Neural cell (in vitro differentiated cells): ENCODE measurements at regions not wholly inside any gene's neighbourhood (a gene's known extent, or its start where the extent isn't known, plus 50 kb on each side); places are given as distances from the start of the nearest gene placed in this dataset.

Experiments
- H2AFZ ChIP-seq: fragments of 200-600, 300-800 bp; sonication (generic), shearing (Covaris generic); 2 replicates; pipeline ENCODE4 v1.6.0; 2014; ENCODE audit warnings: low read depth, mild to moderate bottlenecking, antibody characterized with exemption, low read length, moderate library complexity
- H3F3A ChIP-seq: fragments of 200-600 bp; shearing (Covaris generic); 2 replicates; pipeline ENCODE4 v1.6.1; 2016; ENCODE audit warnings: mild to moderate bottlenecking, moderate library complexity, mixed read lengths, antibody characterized with exemption, low read length; ENCODE audit not compliant: insufficient read depth, poor library complexity, severe bottlenecking
- H3K27ac ChIP-seq: fragments of 200-600, 300-800 bp; sonication (generic), shearing (Covaris generic); 2 replicates; pipeline ENCODE4 v1.5.1; 2014; ENCODE audit warnings: mild to moderate bottlenecking, low read length, moderate library complexity
- H3K27me3 ChIP-seq: fragments of 300-800, 200-600 bp; sonication (generic), shearing (Covaris generic); 2 replicates; pipeline ENCODE4 v1.6.0; 2014; ENCODE audit warnings: mild to moderate bottlenecking, low read depth, low read length, moderate library complexity; ENCODE audit not compliant: insufficient read depth
- H3K36me3 ChIP-seq: fragments of 300-800, 200-600 bp; sonication (generic), shearing (Covaris generic); 2 replicates; pipeline ENCODE4 v1.5.1; 2014; ENCODE audit warnings: mild to moderate bottlenecking, antibody characterized with exemption, low read length, moderate library complexity; ENCODE audit not compliant: insufficient read depth
- H3K4me2 ChIP-seq: fragments of 300-800, 200-600 bp; sonication (generic), shearing (Covaris generic); 2 replicates; pipeline ENCODE4 v1.6.0; 2014; ENCODE audit warnings: mild to moderate bottlenecking, low read length
- H3K4me3 ChIP-seq: fragments of 300-800, 200-600 bp; sonication (generic), shearing (Covaris generic); 2 replicates; pipeline ENCODE4 v1.5.1; 2014; ENCODE audit warnings: mild to moderate bottlenecking, low read length, moderate library complexity
- H3K79me2 ChIP-seq: fragments of 200-600 bp; shearing (Covaris generic); replicated peaks from 2 replicates; pipeline ENCODE4 v1.6.0; 2014; ENCODE audit warnings: mild to moderate bottlenecking, low read length, moderate library complexity; ENCODE audit not compliant: insufficient read depth
- H3K9ac ChIP-seq: fragments of 300-800, 200-600 bp; sonication (generic), shearing (Covaris generic); 2 replicates; pipeline ENCODE4 v1.6.1; 2016; ENCODE audit warnings: mild to moderate bottlenecking, low read length, mixed read lengths
- H3K9me2 ChIP-seq: fragments of 200-600 bp; shearing (Covaris generic); 2 replicates; pipeline ENCODE4 v1.6.1; 2016; ENCODE audit warnings: mild to moderate bottlenecking, low read length, mixed read lengths; ENCODE audit not compliant: insufficient read depth
- H3K9me3 ChIP-seq: fragments of 200-600, 300-800 bp; sonication (generic), shearing (Covaris generic); 2 replicates; pipeline ENCODE4 v1.6.1; 2016; ENCODE audit warnings: mild to moderate bottlenecking, mixed run types, low read length, moderate library complexity, mixed read lengths
- H4K20me1 ChIP-seq: fragments of 200-600 bp; shearing (Covaris generic); 2 replicates; pipeline ENCODE4 v1.6.1; 2016; ENCODE audit warnings: mild to moderate bottlenecking, mixed run types; ENCODE audit not compliant: insufficient read depth
- EP300 ChIP-seq: fragments of 450-650 bp; conservative IDR thresholded peaks from 2 replicates; pipeline ENCODE4 v1.6.1; 2014; ENCODE audit warnings: antibody characterized with exemption, mild to moderate bottlenecking, moderate library complexity; ENCODE audit not compliant: poor library complexity, severe bottlenecking
- EZH2 ChIP-seq: fragments of 200-600, 300-800 bp; shearing (Covaris generic), sonication (generic); IDR thresholded peaks from 2 replicates; pipeline ENCODE4 v1.6.1; 2014; ENCODE audit warnings: antibody characterized with exemption, low read length, borderline replicate concordance, mild to moderate bottlenecking; ENCODE audit not compliant: insufficient read depth, poor library complexity, severe bottlenecking
- MXI1 ChIP-seq: fragments of 450-650 bp; conservative IDR thresholded peaks from 2 replicates; pipeline ENCODE4 v1.6.1; 2014; ENCODE audit warnings: antibody characterized with exemption, mild to moderate bottlenecking; ENCODE audit not compliant: poor library complexity, severe bottlenecking
- POLR2AphosphoS5 ChIP-seq: IDR thresholded peaks from 2 replicates; pipeline ENCODE4 v1.6.1; 2012
- RAD21 ChIP-seq: fragments of 450-650 bp; conservative IDR thresholded peaks from 2 replicates; pipeline ENCODE4 v1.6.1; 2014; ENCODE audit warnings: antibody characterized with exemption, mild to moderate bottlenecking, moderate library complexity
- SMC3 ChIP-seq: fragments of 450-650 bp; conservative IDR thresholded peaks from 2 replicates; pipeline ENCODE4 v1.6.1; 2014; ENCODE audit warnings: antibody characterized with exemption, mild to moderate bottlenecking, moderate library complexity; ENCODE audit not compliant: poor library complexity
- TAF1 ChIP-seq: IDR thresholded peaks from 2 replicates; pipeline ENCODE4 v1.6.1; 2012; ENCODE audit warnings: low read depth
- TF ChIP-seq, protein P1 (sequence below): IDR thresholded peaks from 2 replicates; pipeline ENCODE4 v1.6.1; 2012; ENCODE audit warnings: borderline replicate concordance
- TF ChIP-seq, protein P2 (sequence below): fragments of 450-650 bp; IDR thresholded peaks from 2 replicates; pipeline ENCODE4 v1.5.1; 2014; ENCODE audit warnings: antibody characterized with exemption, mild to moderate bottlenecking, moderate library complexity; ENCODE audit not compliant: poor library complexity, severe bottlenecking

DNA sequence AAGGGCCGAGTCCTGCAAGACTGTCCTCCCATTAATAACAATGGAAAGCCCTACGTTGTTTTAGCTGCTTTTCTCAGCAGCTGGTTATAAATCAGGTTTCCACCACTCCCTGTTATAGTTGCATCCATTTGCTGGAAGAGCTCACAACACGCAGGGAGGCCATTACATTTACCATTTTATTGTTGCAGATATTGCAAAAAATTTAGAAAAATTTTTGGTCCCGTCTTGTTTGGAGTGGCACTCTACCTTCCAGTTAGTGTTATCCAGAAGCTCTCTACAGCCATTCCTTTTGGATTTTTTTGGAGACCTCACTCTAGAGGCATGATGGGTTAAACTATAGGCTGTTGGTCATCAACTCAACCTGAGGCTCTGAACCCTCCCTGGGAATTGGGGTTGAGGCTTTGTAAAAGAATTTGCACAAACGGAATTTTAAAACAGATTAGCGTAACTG lies 1532.1 kb upstream of the TPTE start:
- TF ChIP-seq RAD21 (no peak), POLR2AphosphoS5 (no peak), SMC3 (no peak), TAF1 (no peak), EZH2 (no peak), MXI1 (no peak)
- TF ChIP-seq, protein P1, sequence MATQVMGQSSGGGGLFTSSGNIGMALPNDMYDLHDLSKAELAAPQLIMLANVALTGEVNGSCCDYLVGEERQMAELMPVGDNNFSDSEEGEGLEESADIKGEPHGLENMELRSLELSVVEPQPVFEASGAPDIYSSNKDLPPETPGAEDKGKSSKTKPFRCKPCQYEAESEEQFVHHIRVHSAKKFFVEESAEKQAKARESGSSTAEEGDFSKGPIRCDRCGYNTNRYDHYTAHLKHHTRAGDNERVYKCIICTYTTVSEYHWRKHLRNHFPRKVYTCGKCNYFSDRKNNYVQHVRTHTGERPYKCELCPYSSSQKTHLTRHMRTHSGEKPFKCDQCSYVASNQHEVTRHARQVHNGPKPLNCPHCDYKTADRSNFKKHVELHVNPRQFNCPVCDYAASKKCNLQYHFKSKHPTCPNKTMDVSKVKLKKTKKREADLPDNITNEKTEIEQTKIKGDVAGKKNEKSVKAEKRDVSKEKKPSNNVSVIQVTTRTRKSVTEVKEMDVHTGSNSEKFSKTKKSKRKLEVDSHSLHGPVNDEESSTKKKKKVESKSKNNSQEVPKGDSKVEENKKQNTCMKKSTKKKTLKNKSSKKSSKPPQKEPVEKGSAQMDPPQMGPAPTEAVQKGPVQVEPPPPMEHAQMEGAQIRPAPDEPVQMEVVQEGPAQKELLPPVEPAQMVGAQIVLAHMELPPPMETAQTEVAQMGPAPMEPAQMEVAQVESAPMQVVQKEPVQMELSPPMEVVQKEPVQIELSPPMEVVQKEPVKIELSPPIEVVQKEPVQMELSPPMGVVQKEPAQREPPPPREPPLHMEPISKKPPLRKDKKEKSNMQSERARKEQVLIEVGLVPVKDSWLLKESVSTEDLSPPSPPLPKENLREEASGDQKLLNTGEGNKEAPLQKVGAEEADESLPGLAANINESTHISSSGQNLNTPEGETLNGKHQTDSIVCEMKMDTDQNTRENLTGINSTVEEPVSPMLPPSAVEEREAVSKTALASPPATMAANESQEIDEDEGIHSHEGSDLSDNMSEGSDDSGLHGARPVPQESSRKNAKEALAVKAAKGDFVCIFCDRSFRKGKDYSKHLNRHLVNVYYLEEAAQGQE: no peak
- Histone ChIP-seq H3K9me2 (no peaks in the 10 kb centered on the region), H3F3A (no peaks in the 10 kb centered on the region), H3K9me3 (peaks cover 45% of the 10 kb centered on the region), H4K20me1 (no peaks in the 10 kb centered on the region), H3K9ac (no peak overlapping the region), H3K79me2 (no peaks in the 10 kb centered on the region), H3K36me3 (no peaks in the 10 kb centered on the region), H3K27me3 (no peaks in the 10 kb centered on the region), H2AFZ (no peak overlapping the region), H3K27ac (no peak overlapping the region), H3K4me2 (no peak overlapping the region), H3K4me3 (no peak overlapping the region)

DNA sequence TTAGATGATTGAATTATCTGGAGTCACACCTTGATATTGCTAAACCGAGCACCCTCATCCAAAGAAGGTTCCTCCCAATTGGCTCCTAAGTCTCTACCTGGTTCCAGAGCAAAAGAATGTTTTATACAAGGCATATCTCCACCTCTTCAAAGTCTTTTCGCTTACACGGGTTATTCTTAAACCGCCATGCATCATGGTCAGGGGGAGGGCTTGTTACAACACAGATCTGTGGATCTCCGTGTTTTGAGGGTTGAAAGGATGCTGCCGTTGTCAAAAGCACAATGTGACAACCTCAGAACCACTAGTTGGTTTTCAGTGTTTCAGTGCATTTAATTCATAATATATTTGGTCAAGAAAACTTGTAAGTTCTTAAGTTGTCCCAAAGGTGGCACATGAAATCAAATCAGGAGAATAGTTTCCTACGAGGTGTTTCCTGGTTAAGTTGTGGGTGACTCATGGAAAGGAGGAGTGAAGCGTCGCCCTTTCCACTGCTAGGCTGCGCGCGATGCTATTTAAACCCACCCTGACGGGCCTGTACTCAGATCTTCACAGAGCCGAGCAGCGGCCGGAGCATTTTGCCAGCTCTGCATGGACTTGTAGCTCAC lies 1531.6 kb upstream of the TPTE start:
- no peaks in the 10 kb centered on the region for H3K79me2 ChIP-seq
- H3K27me3 ChIP-seq: no peaks in the 10 kb centered on the region
- TF ChIP-seq TAF1: no peak
- no peak for TF ChIP-seq POLR2AphosphoS5
- TF ChIP-seq, protein P2, sequence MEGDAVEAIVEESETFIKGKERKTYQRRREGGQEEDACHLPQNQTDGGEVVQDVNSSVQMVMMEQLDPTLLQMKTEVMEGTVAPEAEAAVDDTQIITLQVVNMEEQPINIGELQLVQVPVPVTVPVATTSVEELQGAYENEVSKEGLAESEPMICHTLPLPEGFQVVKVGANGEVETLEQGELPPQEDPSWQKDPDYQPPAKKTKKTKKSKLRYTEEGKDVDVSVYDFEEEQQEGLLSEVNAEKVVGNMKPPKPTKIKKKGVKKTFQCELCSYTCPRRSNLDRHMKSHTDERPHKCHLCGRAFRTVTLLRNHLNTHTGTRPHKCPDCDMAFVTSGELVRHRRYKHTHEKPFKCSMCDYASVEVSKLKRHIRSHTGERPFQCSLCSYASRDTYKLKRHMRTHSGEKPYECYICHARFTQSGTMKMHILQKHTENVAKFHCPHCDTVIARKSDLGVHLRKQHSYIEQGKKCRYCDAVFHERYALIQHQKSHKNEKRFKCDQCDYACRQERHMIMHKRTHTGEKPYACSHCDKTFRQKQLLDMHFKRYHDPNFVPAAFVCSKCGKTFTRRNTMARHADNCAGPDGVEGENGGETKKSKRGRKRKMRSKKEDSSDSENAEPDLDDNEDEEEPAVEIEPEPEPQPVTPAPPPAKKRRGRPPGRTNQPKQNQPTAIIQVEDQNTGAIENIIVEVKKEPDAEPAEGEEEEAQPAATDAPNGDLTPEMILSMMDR: no peak
- TF ChIP-seq EZH2: no peak
- TF ChIP-seq, protein P1: no peak
- no peak for TF ChIP-seq RAD21
- no peak for TF ChIP-seq EP300
- no peak for TF ChIP-seq SMC3
- TF ChIP-seq MXI1: no peak
- H3F3A ChIP-seq: no peaks in the 10 kb centered on the region
- H3K27ac ChIP-seq: no peak overlapping the region
- H3K4me2 ChIP-seq: no peak overlapping the region
- H3K9ac ChIP-seq: no peak overlapping the region
- H4K20me1 ChIP-seq: no peaks in the 10 kb centered on the region
- H2AFZ ChIP-seq: no peak overlapping the region
- H3K4me3 ChIP-seq: no peak overlapping the region
- H3K36me3 ChIP-seq: no peaks in the 10 kb centered on the region
- H3K9me3 ChIP-seq: peaks cover 46% of the 10 kb centered on the region
- no peaks in the 10 kb centered on the region for H3K9me2 ChIP-seq
